Fibroblast of pulmonary artery (primary cell): ENCODE measurements at regions not wholly inside any gene's neighbourhood (a gene's known extent, or its start where the extent isn't known, plus 50 kb on each side); places are given as distances from the start of the nearest gene placed in this dataset.
A peak's percentile ranks its signal among the peaks of the same experiment; 100 is the strongest.

ENCODE experiments used
- DNase-seq: peaks from one replicate; pipeline ENCODE4 v3.0.0-alpha.2; 2010; ENCODE audit warnings: low read depth
- H3K4me3 ChIP-seq: replicated peaks from 2 replicates; pipeline ENCODE4 v1.5.1; 2011; ENCODE audit warnings: low read depth, mild to moderate bottlenecking, control low read depth, low read length, moderate library complexity
- CTCF ChIP-seq: IDR thresholded peaks from 2 replicates; pipeline ENCODE4 v1.5.1; 2011; ENCODE audit warnings: mild to moderate bottlenecking, control low read depth, low read length, inconsistent platforms; ENCODE audit errors: missing control alignments

GRCh38 chr7:46871516-46871915 is 710.4 kb downstream of the TNS3 start:
- no peak overlapping the region for H3K4me3 ChIP-seq
- DNase-seq, result no peak
- no peak for TF ChIP-seq CTCF

GRCh38 chr7:46864716-46865115 is 717.2 kb downstream of the TNS3 start:
- H3K4me3 ChIP-seq, result no peak overlapping the region
- no peak for TF ChIP-seq CTCF
- no peak for DNase-seq

GRCh38 chr7:46859963-46860475 is 721.9 kb downstream of the TNS3 start:
- no peak overlapping the region for H3K4me3 ChIP-seq
- DNase-seq, result peak; percentile 76
- no peak for TF ChIP-seq CTCF

DNA sequence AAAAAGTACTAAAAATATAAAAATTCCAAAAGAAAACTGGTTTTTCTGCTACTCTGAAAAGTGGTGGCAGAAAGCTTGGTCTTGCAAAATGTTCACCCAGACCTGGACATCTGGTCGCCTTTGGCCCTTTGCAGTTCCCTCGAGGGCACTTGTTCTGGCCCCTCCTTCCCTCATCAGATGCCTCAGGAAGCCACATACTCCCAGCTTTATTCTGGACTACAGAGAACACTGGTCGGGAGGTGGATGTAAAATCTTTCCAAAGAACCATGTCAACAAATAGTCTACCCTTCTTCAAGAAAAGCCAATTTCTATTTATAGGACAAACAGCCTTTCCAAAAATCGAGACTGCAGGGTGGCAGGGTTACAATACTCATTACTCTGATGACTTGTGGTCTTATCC is 726.1 kb downstream of the TNS3 start:
- H3K4me3 ChIP-seq, result no peak overlapping the region
- TF ChIP-seq CTCF, result no peak
- no peak for DNase-seq

- TF ChIP-seq CTCF, result no peak
- H3K4me3 ChIP-seq, result no peak overlapping the region
- peak; percentile 30 for DNase-seq
Observed at GRCh38 chr7:46854958-46855473, 726.9 kb downstream of the TNS3 start.

- TF ChIP-seq CTCF, result no peak
- DNase-seq, result no peak
- H3K4me3 ChIP-seq, result no peak overlapping the region
Observed at GRCh38 chr7:46853451-46853850, 728.5 kb downstream of the TNS3 start.

- no peak for TF ChIP-seq CTCF
- DNase-seq, result no peak
- no peak overlapping the region for H3K4me3 ChIP-seq
Observed at GRCh38 chr7:46852795-46853194, 729.1 kb downstream of the TNS3 start.
